ENCODE measurements at regions not wholly inside any gene's neighbourhood (a gene's known extent, or its start where the extent isn't known, plus 50 kb on each side); places are given as distances from the start of the nearest gene placed in this dataset.

- DNase-seq (ENCODE audit: extremely low spot score), result no peak
- POLR2A ChIA-PET, result no interaction called here
- TF ChIP-seq, protein P1, sequence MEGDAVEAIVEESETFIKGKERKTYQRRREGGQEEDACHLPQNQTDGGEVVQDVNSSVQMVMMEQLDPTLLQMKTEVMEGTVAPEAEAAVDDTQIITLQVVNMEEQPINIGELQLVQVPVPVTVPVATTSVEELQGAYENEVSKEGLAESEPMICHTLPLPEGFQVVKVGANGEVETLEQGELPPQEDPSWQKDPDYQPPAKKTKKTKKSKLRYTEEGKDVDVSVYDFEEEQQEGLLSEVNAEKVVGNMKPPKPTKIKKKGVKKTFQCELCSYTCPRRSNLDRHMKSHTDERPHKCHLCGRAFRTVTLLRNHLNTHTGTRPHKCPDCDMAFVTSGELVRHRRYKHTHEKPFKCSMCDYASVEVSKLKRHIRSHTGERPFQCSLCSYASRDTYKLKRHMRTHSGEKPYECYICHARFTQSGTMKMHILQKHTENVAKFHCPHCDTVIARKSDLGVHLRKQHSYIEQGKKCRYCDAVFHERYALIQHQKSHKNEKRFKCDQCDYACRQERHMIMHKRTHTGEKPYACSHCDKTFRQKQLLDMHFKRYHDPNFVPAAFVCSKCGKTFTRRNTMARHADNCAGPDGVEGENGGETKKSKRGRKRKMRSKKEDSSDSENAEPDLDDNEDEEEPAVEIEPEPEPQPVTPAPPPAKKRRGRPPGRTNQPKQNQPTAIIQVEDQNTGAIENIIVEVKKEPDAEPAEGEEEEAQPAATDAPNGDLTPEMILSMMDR (IDR thresholded peaks at IDR 0.05; ENCODE audit: control extremely low read depth, extremely low read depth, low read depth, missing control alignments), result no peak
- CTCF ChIA-PET, result no interaction called here
Observed at GRCh38 chr14:66140963-66141362, 345.2 kb upstream of the CCDC196 start.

DNA sequence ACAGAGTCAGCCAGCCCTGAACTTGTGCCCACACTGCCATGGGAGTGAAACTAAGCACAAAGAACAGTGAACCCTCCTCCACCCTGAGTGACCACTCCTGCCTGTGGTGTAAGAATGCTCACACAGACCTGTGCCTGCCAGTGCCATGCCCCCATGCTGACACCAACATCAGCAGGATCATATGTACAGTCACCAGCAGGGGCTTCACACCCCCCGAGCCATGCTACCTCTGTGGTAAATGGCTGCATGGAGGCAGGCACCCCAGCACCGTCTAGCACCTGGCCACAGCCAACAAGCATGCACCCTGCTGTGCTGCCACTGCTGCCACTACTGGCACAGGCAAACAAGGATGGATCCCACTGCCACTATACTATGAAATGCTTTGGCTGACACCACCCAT lies 344.4 kb upstream of the CCDC196 start:
- CTCF ChIA-PET, result no interaction called here
- TF ChIP-seq, protein P1 (IDR thresholded peaks at IDR 0.05; ENCODE audit: control extremely low read depth, extremely low read depth, low read depth, missing control alignments), result no peak
- DNase-seq (ENCODE audit: extremely low spot score), result no peak
- POLR2A ChIA-PET, result no interaction called here

GRCh38 chr14:66143387-66144112 lies 342.6 kb upstream of the CCDC196 start:
- TF ChIP-seq, protein P1 (IDR thresholded peaks at IDR 0.05; ENCODE audit: control extremely low read depth, extremely low read depth, low read depth, missing control alignments), result no peak
- DNase-seq (ENCODE audit: extremely low spot score), result no peak
- CTCF ChIA-PET, result no interaction called here
- POLR2A ChIA-PET, result no interaction called here

DNA sequence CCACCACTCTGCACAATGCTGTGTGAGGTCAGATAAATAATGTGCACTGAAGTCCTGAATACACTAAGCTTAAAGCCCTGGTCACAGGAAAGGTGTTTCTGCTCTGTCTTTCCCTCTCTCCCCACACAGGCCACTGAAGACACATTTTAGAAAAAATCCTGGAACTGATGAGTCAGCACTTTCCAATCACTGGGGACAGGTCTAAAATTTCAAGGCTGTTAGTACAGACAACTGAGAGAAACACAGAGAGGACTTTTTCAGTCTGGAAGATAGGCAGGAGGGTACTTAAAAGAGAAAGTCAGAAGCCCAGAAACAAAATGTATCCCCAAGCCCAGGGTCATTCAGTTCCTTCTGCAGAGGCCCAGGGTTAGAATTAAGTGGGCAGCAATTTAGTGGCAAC lies 333.9 kb upstream of the CCDC196 start:
- TF ChIP-seq, protein P1 (IDR thresholded peaks at IDR 0.05; ENCODE audit: control extremely low read depth, extremely low read depth, low read depth, missing control alignments), result no peak
- no peak for DNase-seq (ENCODE audit: extremely low spot score)
- POLR2A ChIA-PET, result no interaction called here
- CTCF ChIA-PET, result no interaction called here

DNA sequence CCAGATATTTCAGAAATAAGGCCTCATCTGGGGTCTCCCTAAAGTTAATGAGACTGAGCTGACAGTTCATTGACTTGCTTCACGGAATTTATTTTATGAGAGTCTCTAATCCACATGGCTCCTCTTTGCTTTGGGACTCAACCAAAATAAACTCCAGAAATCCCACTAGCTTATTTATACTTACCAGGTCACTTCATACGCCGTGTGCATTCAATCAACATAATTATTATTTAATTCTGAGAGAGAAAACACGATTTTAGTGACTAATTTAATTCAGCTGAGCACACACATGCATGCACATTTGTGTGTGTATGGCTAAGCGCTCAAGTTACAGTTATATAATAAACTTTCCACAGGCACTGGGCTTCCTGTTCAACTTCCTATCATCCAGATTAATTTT lies 333.4 kb upstream of the CCDC196 start:
- ChIA-PET CTCF (no interaction called here), POLR2A (no interaction called here)
- DNase-seq (ENCODE audit: extremely low spot score), result no peak
- TF ChIP-seq, protein P1 (IDR thresholded peaks at IDR 0.05; ENCODE audit: control extremely low read depth, extremely low read depth, low read depth, missing control alignments), result no peak

DNA sequence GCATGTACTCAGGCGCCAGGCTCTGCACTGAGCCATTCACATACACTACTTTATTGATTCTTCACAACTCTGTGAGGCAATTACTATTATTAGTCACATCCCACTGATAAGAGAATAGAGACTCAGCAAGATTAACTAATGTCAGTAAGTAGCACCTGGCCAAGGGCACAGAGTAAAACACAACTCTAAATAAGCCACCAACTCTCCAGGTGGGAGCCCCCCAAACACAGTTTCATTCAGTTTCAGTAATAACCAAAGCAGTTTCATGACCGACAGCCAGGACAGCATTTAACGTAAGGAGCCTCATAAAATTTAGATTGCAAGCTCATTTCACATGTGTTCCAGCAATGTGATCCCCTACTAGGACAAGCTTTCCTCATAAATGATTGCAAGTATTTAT lies 323.1 kb upstream of the CCDC196 start:
- CTCF ChIA-PET, result interaction anchor here (1.4 kb wide), 1 partner anchor 18 kb away, joined by 3 read pairs; no protein-coding TSS in a partner anchor
- POLR2A ChIA-PET, result no interaction called here
- TF ChIP-seq, protein P1 (IDR thresholded peaks at IDR 0.05; ENCODE audit: control extremely low read depth, extremely low read depth, low read depth, missing control alignments), result no peak
- no peak for DNase-seq (ENCODE audit: extremely low spot score)
